ENCODE measurements at regions not wholly inside any gene's neighbourhood (a gene's known extent, or its start where the extent isn't known, plus 50 kb on each side); places are given as distances from the start of the nearest gene placed in this dataset.

- H3K4me1 ChIP-seq (ENCODE audit: control insufficient read depth in 1 of 2, insufficient read depth in 2 of 2, low read length in 2 of 2) = no peaks in the 10 kb centered on the region
- no peak overlapping the region for H3K4me3 Mint-ChIP-seq
- no peaks in the 10 kb centered on the region for H3K79me2 ChIP-seq (ENCODE audit: insufficient read depth, low read length)
These were observed 201.2 kb upstream of the DDHD1 start for GRCh38 chr14:53354336-53354735.

DNA sequence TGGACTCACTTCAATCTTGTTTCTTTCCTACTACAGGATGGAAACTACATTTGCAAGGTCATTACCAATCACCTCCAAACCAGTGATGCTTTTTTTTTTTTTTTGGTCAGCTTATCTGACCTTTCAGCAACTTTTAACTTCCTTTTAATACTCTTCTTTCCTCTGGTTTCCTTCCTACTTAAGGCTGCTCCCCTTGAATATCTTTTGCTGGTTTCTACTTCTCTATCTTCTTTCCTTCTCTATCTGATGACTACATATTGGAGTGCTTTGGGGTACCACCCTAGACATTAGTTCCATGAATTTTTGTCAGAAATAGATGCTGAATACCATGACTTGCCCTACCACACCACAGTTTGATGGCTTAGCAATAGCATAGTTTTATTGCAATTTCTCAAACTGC is 197.7 kb upstream of the DDHD1 start:
- Mint-ChIP-seq H3K4me1 (peaks cover 4% of the 10 kb centered on the region), H3K36me3 (no peaks in the 10 kb centered on the region), H3K4me3 (no peak overlapping the region), H3K9me3 (no peaks in the 10 kb centered on the region), H3K27ac (no peak overlapping the region), H3K27me3 (ENCODE audit: low read depth in 3 of 3) (peaks cover 0 to 2% (median 0%) of the 10 kb centered on the region in 3 donors)
- H3K4me3 ChIP-seq (replicated peaks in 1 of 3; ENCODE audit: low read depth in 2 of 3, low read length in 3 of 3) = no peak overlapping the region
- H3K4me2 ChIP-seq (replicated peaks; ENCODE audit: extremely low read depth, low read length, poor library complexity, severe bottlenecking) = no peak overlapping the region
- H3K4me1 ChIP-seq (ENCODE audit: control insufficient read depth in 1 of 2, insufficient read depth in 2 of 2, low read length in 2 of 2) = no peaks in the 10 kb centered on the region
- H2AFZ ChIP-seq (ENCODE audit: insufficient read depth, low read depth, low read length, poor library complexity, severe bottlenecking) = no peak overlapping the region
- DNase-seq = no peak
- H3K9ac ChIP-seq (ENCODE audit: insufficient read depth, low read length, poor library complexity, severe bottlenecking) = no peak overlapping the region
- intact Hi-C loops (cut with micrococcal nuclease) = no loop called here
- no peak for TF ChIP-seq CTCF (IDR thresholded peaks at IDR 0.05)
- no peaks in the 10 kb centered on the region for H3K36me3 ChIP-seq (replicated peaks in 1 of 2; ENCODE audit: control insufficient read depth in 1 of 2, insufficient read depth in 2 of 2, low read length in 2 of 2)
- no peaks in the 10 kb centered on the region for H3K79me2 ChIP-seq (ENCODE audit: insufficient read depth, low read length)
- no peaks in the 10 kb centered on the region for H4K20me1 ChIP-seq (ENCODE audit: insufficient read depth, low read length)
- no peaks in the 10 kb centered on the region for H3K27me3 ChIP-seq (ENCODE audit: control insufficient read depth in 2 of 2, insufficient read depth in 2 of 2, low read length in 2 of 2)
- no peak overlapping the region for H3K27ac ChIP-seq (ENCODE audit: low read depth in 1 of 2, low read length in 2 of 2)
- H3K9me3 ChIP-seq (replicated peaks in 1 of 2; ENCODE audit: control insufficient read depth in 1 of 2, insufficient read depth in 1 of 2, low read length in 2 of 2) = no peaks in the 10 kb centered on the region

More at GRCh38 chr14:53354336-53354735, 201.2 kb upstream of the DDHD1 start:
- Histone ChIP-seq H3K4me2 (replicated peaks; ENCODE audit: extremely low read depth, low read length, poor library complexity, severe bottlenecking) (no peak overlapping the region), H3K9ac (ENCODE audit: insufficient read depth, low read length, poor library complexity, severe bottlenecking) (no peak overlapping the region), H3K9me3 (replicated peaks in 1 of 2; ENCODE audit: control insufficient read depth in 1 of 2, insufficient read depth in 1 of 2, low read length in 2 of 2) (no peaks in the 10 kb centered on the region), H3K27me3 (ENCODE audit: control insufficient read depth in 2 of 2, insufficient read depth in 2 of 2, low read length in 2 of 2) (no peaks in the 10 kb centered on the region), H3K4me3 (replicated peaks in 1 of 3; ENCODE audit: low read depth in 2 of 3, low read length in 3 of 3) (no peak overlapping the region), H3K36me3 (replicated peaks in 1 of 2; ENCODE audit: control insufficient read depth in 1 of 2, insufficient read depth in 2 of 2, low read length in 2 of 2) (no peaks in the 10 kb centered on the region), H3K27ac (ENCODE audit: low read depth in 1 of 2, low read length in 2 of 2) (no peak overlapping the region), H4K20me1 (ENCODE audit: insufficient read depth, low read length) (no peaks in the 10 kb centered on the region), H2AFZ (ENCODE audit: insufficient read depth, low read depth, low read length, poor library complexity, severe bottlenecking) (no peak overlapping the region)
- intact Hi-C loops (cut with micrococcal nuclease) = no loop called here
- H3K27me3 Mint-ChIP-seq (ENCODE audit: low read depth in 3 of 3) = peaks cover 0 to 2% (median 0%) of the 10 kb centered on the region in 3 donors
- no peak for TF ChIP-seq CTCF (IDR thresholded peaks at IDR 0.05)
- no peak for DNase-seq
- peaks cover 4% of the 10 kb centered on the region for H3K4me1 Mint-ChIP-seq
- no peak overlapping the region for H3K27ac Mint-ChIP-seq
- H3K36me3 Mint-ChIP-seq = no peaks in the 10 kb centered on the region
- peaks cover 0 to 2% (median 0%) of the 10 kb centered on the region in 7 donors for H3K9me3 Mint-ChIP-seq

All from CD14-positive monocyte (primary cell).